Activated CD4-positive, alpha-beta T cell treated with anti-CD3 and anti-CD28 coated beads, Interleukin-2, Interleukin-4, amounts not matched to agents 100 ng/mL and 50 ng/mL, durations not matched to agents 16 hours and 8 hours (primary cell): ENCODE measurements at regions not wholly inside any gene's neighbourhood (a gene's known extent, or its start where the extent isn't known, plus 50 kb on each side); places are given as distances from the start of the nearest gene placed in this dataset.
"Not testable (repeated sequence)": the region's sequence is repeated elsewhere in the genome, so short reads cannot be mapped to it uniquely, and the experiment has no call there.

Experiments used
- DNase-seq: peaks from one replicate; pipeline ENCODE4 v3.0.0-alpha.2; 2020; ENCODE audit warnings: low spot score

DNA sequence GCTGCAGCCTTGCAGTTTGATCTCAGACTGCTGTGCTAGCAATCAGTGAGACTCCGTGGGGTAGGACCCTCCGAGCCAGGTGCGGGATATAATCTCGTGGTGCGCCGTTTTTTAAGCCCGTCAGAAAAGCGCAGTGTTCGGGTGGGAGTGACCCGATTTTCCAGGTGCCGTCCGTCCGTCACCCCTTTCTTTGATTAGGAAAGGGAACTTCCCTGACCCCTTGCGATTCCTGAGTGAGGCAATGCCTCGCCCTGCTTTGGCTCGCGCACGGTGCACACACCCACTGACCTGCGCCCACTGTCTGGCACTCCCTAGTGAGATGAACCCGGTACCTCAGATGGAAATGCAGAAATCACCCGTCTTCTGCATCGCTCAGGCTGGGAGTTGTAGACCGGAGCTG, 203.2 kb downstream of the SNCAIP start:
- DNase-seq: not testable (repeated sequence)

DNA sequence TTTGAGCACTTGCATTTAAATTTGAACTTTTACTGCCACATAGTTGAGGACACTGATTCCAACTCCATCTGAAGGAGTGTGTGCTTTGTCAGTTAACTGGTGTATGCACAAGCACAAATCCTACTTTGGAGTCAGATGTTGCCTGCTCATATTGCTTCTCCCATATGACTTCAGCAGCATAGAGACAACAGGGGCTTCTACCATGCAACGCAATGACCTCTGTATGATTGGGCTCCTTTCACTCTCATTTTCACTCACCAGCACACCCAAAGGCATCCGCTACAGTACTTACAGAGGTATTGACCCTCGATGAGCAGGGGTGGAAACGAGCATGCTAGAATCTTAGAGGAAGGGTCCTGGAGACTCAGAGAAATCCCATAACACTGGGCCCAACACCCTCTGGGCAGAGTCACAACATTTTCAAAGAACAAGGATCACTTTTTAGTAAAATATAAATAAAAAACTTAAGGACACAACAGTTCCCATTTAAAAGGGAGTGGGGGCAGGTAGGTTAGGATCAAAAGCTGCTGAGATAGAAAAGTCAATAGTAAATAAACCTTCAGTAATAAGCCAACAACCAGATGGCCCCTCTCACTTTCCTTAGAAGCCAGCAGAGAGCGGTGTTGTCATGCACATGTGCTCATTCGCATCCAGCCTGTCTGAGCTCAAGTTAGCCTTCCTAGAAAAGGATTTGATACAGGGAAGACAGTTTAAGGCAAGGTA, 203.8 kb downstream of the SNCAIP start:
- no peak for DNase-seq

GRCh38 chr5:122516432-122516743, 204.4 kb downstream of the SNCAIP start:
- DNase-seq: no peak

DNA sequence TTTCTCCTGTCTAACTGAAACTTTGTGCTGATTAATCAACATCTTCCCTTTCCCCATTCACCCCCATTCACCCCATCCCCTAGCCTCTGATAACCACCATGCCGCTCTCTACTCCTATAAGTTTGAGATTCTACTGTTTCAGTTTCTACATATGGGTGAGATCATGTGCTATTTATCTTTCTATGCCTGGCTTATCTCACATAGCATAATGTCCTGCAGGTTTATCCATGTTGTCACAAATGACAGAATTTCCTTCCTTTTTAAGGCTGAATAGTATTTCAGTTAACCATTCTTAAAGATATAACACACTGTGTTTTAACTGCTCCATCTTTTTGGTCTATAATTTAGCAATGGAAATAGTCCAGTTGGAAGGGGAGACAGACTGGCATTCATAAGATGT, 205.1 kb downstream of the SNCAIP start:
- DNase-seq: no peak

DNA sequence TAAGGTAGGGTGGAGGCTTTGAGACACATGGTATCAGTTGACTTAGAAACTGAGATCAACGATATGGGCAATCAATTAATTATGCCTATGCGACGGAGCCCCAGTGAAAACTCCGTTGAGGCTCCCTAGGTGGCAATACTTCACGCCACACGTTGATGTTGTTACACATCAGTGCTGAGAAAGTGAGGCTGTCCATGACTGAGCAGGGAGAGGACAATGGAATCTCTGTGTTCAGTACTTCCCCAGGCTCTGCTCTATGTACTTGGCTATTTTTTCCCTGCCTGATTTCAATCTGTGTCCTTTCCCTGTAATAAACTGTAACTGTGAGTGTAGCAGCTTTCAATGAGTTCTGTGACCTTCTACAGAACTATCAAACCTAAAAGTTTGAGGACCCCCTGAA, 211.7 kb downstream of the SNCAIP start:
- DNase-seq: no peak

DNA sequence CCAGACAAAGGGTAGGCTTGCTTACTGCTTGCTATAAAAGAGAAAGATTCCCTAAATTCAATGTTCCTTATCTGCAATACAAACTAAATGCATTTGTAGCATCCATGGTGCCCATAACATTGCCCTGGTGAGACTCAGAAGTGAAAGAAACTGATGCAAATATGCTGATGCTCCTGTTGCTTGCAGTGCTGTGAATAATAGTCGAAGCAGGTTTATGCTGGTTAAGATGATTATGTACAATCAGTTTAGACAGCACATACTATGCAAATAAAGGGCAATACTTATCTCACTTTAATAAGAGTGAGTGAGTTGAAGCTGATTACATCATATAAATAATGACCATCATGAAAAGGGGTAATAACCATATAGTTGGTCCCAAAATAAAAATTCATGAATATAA, 215.5 kb downstream of the SNCAIP start:
- DNase-seq: no peak

- no peak for DNase-seq
Measured at GRCh38 chr5:122532035-122532434, 220.0 kb downstream of the SNCAIP start.

DNA sequence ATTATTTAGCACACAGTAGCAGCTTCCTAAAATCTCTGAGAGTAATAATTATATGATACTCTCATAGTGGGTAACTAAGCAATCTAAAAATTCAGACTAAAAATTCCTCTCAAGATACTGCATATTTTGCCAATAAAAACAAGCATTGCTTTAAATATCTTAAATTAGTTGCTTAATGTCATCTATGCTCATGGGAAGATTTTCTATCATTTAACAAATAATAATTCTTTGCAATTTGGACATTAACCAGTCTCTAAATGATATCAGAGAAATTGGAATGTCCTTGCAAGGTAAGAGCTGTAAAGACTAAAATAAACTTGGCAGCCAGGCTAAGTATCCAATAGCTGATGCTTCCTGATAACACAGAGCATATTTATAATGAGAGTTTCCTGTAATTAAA, 221.8 kb downstream of the SNCAIP start:
- DNase-seq: no peak

GRCh38 chr5:122534829-122535228, 222.8 kb downstream of the SNCAIP start:
- no peak for DNase-seq

- no peak for DNase-seq
Measured at GRCh38 chr5:122541388-122541787, 229.4 kb downstream of the SNCAIP start.

- no peak for DNase-seq
Measured at GRCh38 chr5:122545986-122546385, 228.9 kb upstream of the SNX2 start.

DNA sequence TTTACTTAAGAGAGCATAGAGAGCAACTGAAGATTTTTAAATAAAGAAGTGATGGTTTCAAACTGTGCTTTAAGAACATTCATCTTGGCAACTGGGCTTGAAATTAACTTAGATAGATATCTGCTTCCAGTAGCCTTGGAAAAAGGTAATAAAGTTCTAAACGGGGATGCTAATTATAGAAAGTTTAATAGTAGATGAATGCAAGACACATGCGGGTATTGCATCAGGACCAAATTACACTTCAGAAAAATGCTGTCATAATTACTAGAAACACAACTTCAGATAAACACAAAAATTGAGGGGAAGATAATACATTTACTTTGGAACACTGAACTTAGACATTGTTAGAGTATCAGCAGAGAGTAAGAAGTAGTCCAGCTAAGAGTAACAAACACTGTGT, 227.7 kb upstream of the SNX2 start:
- no peak for DNase-seq

GRCh38 chr5:122547669-122548068, 227.2 kb upstream of the SNX2 start:
- no peak for DNase-seq

GRCh38 chr5:122559676-122560075, 215.2 kb upstream of the SNX2 start:
- no peak for DNase-seq

DNA sequence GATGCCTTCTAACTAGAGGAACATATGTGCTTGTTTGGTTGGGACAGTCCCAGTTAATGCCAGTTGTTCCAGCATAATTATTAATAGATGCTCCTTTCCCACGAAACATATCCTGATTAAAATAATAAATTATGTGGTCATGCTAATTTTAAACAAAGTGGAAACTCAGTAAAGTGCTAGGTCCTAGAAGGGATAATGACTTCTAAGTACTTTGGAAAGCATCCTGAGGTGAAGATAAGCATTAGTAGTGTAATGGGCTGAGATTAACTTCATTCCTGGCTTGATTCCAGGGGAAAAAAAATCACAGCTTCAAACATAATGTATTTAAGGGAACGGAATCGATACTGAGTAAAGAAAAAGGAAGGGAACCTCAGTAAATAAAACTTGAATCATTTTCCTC, 213.7 kb upstream of the SNX2 start:
- DNase-seq: no peak

DNA sequence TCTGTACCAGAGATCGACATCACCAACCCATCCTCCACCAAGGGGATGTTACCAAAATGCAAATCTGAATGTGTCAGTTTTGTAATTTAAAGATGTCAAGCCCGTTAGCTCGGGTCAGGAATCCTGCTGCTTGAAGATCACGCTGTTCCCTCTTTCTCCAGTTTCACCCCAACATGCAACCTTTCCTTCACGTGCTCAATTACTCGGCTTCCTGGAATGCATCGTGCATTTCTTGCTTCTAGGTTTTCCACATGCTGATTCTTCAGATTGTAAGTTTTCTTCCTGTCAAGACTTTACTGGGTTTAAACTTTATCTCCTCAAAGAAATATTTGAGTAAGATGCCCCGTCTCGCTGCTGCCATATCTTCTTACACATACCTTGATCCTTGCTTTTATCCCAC, 209.5 kb upstream of the SNX2 start:
- DNase-seq: no peak

DNA sequence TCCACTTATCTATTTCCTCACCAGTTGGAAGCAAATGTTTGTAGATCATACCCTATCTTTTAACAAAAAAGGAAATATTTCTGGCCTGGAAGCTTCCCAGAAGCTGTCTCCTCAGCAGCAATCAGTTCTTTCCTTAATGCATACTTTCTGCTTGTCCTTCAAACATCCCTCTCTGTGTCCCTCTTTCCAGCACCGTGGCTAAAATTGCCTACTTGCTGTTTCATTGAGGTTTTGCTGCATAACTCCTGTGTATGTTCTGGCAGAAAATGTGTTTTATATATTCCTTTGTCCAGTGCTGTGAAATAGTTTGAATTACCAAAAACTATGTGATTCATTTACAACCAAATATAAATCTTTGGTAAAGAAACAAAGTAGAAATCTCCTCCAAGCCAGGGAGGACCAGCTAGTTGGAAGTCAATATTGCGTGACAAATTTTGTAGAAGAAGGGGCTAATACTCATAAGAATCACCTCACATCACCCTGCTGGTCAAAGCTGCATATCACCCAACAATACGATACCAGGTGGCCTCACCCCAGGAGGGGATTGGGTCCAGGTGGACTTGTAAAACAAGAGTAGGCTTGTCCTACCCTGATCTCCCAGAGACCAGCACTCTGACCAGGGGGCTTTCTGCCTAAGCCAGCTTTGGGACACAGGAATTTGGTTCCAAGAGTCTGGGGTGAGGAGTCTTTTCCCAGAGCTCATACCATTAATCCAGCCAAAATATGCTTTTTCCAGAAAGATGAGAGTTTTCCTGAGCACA, 198.4 kb upstream of the SNX2 start:
- no peak for DNase-seq

GRCh38 chr5:122581629-122582028, 193.3 kb upstream of the SNX2 start:
- DNase-seq: no peak

GRCh38 chr5:122584411-122585300, 190.2 kb upstream of the SNX2 start:
- no peak for DNase-seq

DNA sequence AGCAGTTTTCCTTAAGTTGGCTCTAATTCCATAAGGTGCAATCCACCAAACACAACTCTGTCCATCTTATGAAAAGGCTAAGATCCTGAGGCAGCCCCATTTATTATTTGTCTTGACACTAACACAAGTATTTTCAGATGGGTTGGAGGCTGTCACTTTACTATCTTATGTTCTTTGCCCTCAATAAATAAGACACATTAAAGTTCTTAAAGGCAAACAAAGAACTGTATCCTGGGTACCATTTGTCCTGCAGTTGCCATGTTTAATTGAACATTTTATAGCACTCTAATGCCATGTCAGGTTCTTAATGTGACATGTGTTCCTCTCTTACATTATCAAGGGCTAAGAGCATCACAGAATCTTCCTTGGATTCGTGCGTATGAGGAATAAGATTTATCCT, 189.5 kb upstream of the SNX2 start:
- DNase-seq: no peak

GRCh38 chr5:122586351-122586750, 188.5 kb upstream of the SNX2 start:
- no peak for DNase-seq

- DNase-seq: no peak
Measured at GRCh38 chr5:122591828-122592227, 183.1 kb upstream of the SNX2 start.

DNA sequence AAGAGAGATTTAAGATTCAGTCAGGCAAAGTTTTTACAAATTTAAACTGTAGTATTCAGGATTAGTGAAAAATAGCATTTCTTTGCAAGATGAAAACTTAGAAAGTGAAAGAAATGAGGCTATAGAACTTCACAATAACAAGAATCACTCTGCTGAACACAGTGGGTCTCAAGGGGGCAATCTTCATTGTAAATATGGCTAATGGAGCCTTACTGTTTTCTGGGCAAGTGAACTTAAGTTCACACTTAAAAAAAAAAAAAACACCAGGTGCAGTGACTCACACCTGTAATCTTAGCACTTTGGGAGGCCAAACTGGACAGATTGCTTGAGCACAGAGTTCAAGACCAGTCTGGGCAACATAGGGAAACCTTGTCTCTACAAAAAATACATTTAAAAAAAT, 175.9 kb upstream of the SNX2 start:
- no peak for DNase-seq
